HCT116 (cell line): ENCODE measurements at regions not wholly inside any gene's neighbourhood (a gene's known extent, or its start where the extent isn't known, plus 50 kb on each side); places are given as distances from the start of the nearest gene placed in this dataset.

ENCODE experiments used
- ATAC-seq: fragments of 200-7000 bp; cut with Tn5 transposase; 2 replicates; pipeline ENCODE4 v1.9.1; 2020; ENCODE audit warnings: mild to moderate bottlenecking, moderate library complexity
- BruUV-seq: library from RNA; stranded (reverse); fragments of 400-500 nt; replicated peaks from 2 replicates; lab custom pipeline; 2021; lab: Mats Ljungman, UMichigan
- CTCF ChIA-PET: fragments of 300-600 bp; sonication (Branson Sonifier 250); formaldehyde crosslinking; loops from one replicate; lab custom pipeline; 2021; ENCODE audit warnings: antibody characterized with exemption; lab: Charles Lee
- POLR2A ChIA-PET: fragments of 300-600, 350-600 bp; sonication (Branson Sonifier 250); formaldehyde crosslinking; loops from one replicate; lab custom pipeline; 2021; ENCODE audit warnings: antibody characterized with exemption; lab: Charles Lee
- RAD21 ChIA-PET, 2 experiments: fragments of 300-600 bp; sonication (Branson Sonifier 250); formaldehyde crosslinking; loops; one replicate each; lab custom pipeline; 2023; ENCODE audit warnings: low total read pairs in 2 of 2; ENCODE audit not compliant: uncharacterized antibody in 2 of 2, unreplicated experiment in 2 of 2, low non-redundant PET in 1 of 2; lab: Charles Lee
- DNase-seq: peaks from one replicate; pipeline ENCODE4 v3.0.0-alpha.2; 2010; ENCODE audit warnings: low read depth, low spot score
- H2AFZ ChIP-seq: fragments of 200-600 bp; shearing (Covaris generic), sonication (generic); 2 replicates; pipeline ENCODE4 v1.6.1; 2017; ENCODE audit warnings: low read depth, mixed run types, mixed read lengths, antibody characterized with exemption, low read length; ENCODE audit not compliant: poor library complexity, severe bottlenecking
- H3K27ac ChIP-seq: 2 replicates; pipeline ENCODE4 v1.5.1; 2012; ENCODE audit warnings: low read depth, low read length
- H3K27me3 ChIP-seq: fragments of 200-600 bp; sonication (generic); 2 replicates; pipeline ENCODE4 v1.6.1; 2016; ENCODE audit warnings: mixed run types, low read length, mixed read lengths; ENCODE audit not compliant: insufficient read depth
- H3K36me3 ChIP-seq, 2 experiments: fragments of 200-500 bp in 1 of 2; fragments of 200-600 bp in 1 of 2; sonication (Bioruptor generic) in 1 of 2; sonication (generic) in 1 of 2; 2 replicates each; pipeline versions ENCODE4 v1.5.1 to v1.6.1; 2014 to 2016; ENCODE audit warnings: low read length in 2 of 2, inconsistent platforms in 1 of 2, mixed read lengths in 1 of 2, mixed run types in 1 of 2; ENCODE audit not compliant: insufficient read depth in 2 of 2, control insufficient read depth in 1 of 2
- H3K4me1 ChIP-seq, 2 experiments: fragments of 200-600 bp in 1 of 2; sonication (generic) in 1 of 2; 2 replicates each; pipeline versions ENCODE4 v1.5.1 to v1.6.1; 2012 to 2017; ENCODE audit warnings: low read length in 2 of 2, inconsistent platforms in 1 of 2, mild to moderate bottlenecking in 1 of 2, mixed read lengths in 1 of 2, mixed run types in 1 of 2, moderate library complexity in 1 of 2; ENCODE audit not compliant: insufficient read depth in 2 of 2, control insufficient read depth in 1 of 2
- H3K4me2 ChIP-seq: fragments of 200-600 bp; sonication (generic); 2 replicates; pipeline ENCODE4 v1.6.1; 2017; ENCODE audit warnings: mixed run types, low read length, mixed read lengths
- H3K4me3 ChIP-seq, 2 experiments: fragments of 200-600 bp in 1 of 2; sonication (generic) in 1 of 2; replicated peaks in 1 of 2; 2 replicates each; pipeline ENCODE4 v1.5.1; 2011 to 2016; ENCODE audit warnings: low read length in 2 of 2, control low read depth in 1 of 2, low read depth in 1 of 2, mild to moderate bottlenecking in 1 of 2, mixed read lengths in 1 of 2, mixed run types in 1 of 2
- H3K79me2 ChIP-seq: fragments of 200-600 bp; sonication (generic); 2 replicates; pipeline ENCODE4 v1.6.1; 2017; ENCODE audit warnings: mild to moderate bottlenecking, mixed run types, low read length, moderate library complexity, mixed read lengths; ENCODE audit not compliant: insufficient read depth
- H3K9ac ChIP-seq: fragments of 200-600 bp; sonication (generic); 2 replicates; pipeline ENCODE4 v1.6.1; 2016; ENCODE audit warnings: low read length, mixed read lengths
- H3K9me2 ChIP-seq: fragments of 200-600 bp; sonication (generic), shearing (Covaris generic); 2 replicates; pipeline ENCODE4 v1.6.1; 2017; ENCODE audit warnings: mixed run types, mild to moderate bottlenecking, moderate library complexity; ENCODE audit not compliant: insufficient read depth
- H3K9me3 ChIP-seq, 2 experiments: fragments of 200-500 bp in 1 of 2; fragments of 200-600 bp in 1 of 2; sonication (Bioruptor generic) in 1 of 2; sonication (generic) in 1 of 2; 2 replicates each; pipeline ENCODE4 v1.6.1; 2014 to 2017; ENCODE audit warnings: low read length in 2 of 2, mixed read lengths in 2 of 2, inconsistent platforms in 1 of 2, low read depth in 1 of 2, mild to moderate bottlenecking in 1 of 2, mixed run types in 1 of 2, moderate library complexity in 1 of 2; ENCODE audit not compliant: control insufficient read depth in 1 of 2, insufficient read depth in 1 of 2
- H4K20me1 ChIP-seq: fragments of 200-600 bp; sonication (generic), shearing (Covaris generic); 2 replicates; pipeline ENCODE4 v1.6.1; 2017; ENCODE audit warnings: mixed run types, mild to moderate bottlenecking, moderate library complexity; ENCODE audit not compliant: insufficient read depth
- CBX3 ChIP-seq: IDR thresholded peaks from 2 replicates; pipeline ENCODE4 v1.6.1; 2012; ENCODE audit warnings: low read depth
- CEBPB ChIP-seq: IDR thresholded peaks from 2 replicates; pipeline ENCODE4 v1.6.1; 2012; ENCODE audit warnings: low read depth
- EGR1 ChIP-seq: IDR thresholded peaks from 2 replicates; pipeline ENCODE4 v1.6.1; 2012; ENCODE audit warnings: low read depth
- ELF1 ChIP-seq: IDR thresholded peaks from 2 replicates; pipeline ENCODE4 v1.6.1; 2012; ENCODE audit warnings: low read depth, borderline replicate concordance
- FOSL1 ChIP-seq: IDR thresholded peaks from 2 replicates; pipeline ENCODE4 v1.6.1; 2012; ENCODE audit warnings: low read depth
- POLR2AphosphoS5 ChIP-seq: IDR thresholded peaks from 2 replicates; pipeline ENCODE4 v1.6.1; 2011; ENCODE audit warnings: mild to moderate bottlenecking, low read depth, low read length, moderate library complexity
- RAD21 ChIP-seq: IDR thresholded peaks from 2 replicates; pipeline ENCODE4 v1.6.1; 2012; ENCODE audit warnings: low read depth, mild to moderate bottlenecking
- SRF ChIP-seq: IDR thresholded peaks from 2 replicates; pipeline ENCODE4 v1.6.1; 2012; ENCODE audit warnings: low read depth
- YY1 ChIP-seq: IDR thresholded peaks from 2 replicates; pipeline ENCODE4 v1.6.1; 2011; ENCODE audit warnings: low read length, low read depth, moderate library complexity, mild to moderate bottlenecking; ENCODE audit not compliant: insufficient replicate concordance; ENCODE audit errors: extremely low read depth
- intact Hi-C: fragments of 100-400 bp; cut with micrococcal nuclease; formaldehyde crosslinking; loops from 2 replicates; pipeline ENCODE4 v1.10.0; 2022
- TF ChIP-seq, protein P1 (sequence below), 3 experiments: fragments of 200-600 bp in 1 of 3; sonication (generic) in 1 of 3; IDR thresholded peaks in 2 of 3; conservative IDR thresholded peaks in 1 of 3; 2 replicates each; pipeline ENCODE4 v1.5.1; 2012 to 2017; ENCODE audit warnings: low read depth in 2 of 3, low read length in 2 of 3, antibody characterized with exemption in 1 of 3, borderline replicate concordance in 1 of 3, control low read depth in 1 of 3, mild to moderate bottlenecking in 1 of 3, mixed read lengths in 1 of 3, mixed run types in 1 of 3, moderate library complexity in 1 of 3; ENCODE audit not compliant: insufficient read depth in 1 of 3
- TF ChIP-seq, protein P2 (sequence below): IDR thresholded peaks from 2 replicates; pipeline ENCODE4 v1.6.1; 2012; ENCODE audit warnings: low read depth
- TF ChIP-seq, protein P3 (sequence below): IDR thresholded peaks from 2 replicates; pipeline ENCODE4 v1.6.1; 2012

DNA sequence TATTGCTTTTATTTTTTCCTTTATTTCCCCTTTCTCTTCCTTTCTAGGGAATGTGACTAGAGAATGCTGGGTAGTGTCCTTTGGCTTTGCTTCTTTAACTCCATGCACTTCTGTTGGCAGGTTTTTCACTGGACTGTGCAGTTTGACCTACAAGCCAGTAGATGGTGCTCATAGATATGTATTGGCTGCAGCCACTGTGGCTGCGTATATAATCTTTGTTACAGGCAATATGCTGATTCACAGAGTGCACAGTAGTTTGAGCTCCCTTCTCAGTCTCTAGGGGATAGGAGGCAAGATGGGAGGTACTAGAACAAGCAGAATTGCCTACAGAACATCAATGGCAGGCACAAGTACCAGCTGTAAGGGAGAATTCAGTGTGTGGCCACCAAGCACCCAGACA lies 503.5 kb downstream of the LRFN5 start (continued):
- TF ChIP-seq, protein P1, sequence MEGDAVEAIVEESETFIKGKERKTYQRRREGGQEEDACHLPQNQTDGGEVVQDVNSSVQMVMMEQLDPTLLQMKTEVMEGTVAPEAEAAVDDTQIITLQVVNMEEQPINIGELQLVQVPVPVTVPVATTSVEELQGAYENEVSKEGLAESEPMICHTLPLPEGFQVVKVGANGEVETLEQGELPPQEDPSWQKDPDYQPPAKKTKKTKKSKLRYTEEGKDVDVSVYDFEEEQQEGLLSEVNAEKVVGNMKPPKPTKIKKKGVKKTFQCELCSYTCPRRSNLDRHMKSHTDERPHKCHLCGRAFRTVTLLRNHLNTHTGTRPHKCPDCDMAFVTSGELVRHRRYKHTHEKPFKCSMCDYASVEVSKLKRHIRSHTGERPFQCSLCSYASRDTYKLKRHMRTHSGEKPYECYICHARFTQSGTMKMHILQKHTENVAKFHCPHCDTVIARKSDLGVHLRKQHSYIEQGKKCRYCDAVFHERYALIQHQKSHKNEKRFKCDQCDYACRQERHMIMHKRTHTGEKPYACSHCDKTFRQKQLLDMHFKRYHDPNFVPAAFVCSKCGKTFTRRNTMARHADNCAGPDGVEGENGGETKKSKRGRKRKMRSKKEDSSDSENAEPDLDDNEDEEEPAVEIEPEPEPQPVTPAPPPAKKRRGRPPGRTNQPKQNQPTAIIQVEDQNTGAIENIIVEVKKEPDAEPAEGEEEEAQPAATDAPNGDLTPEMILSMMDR (IDR thresholded peaks at IDR 0.05 in 2 of 3, conservative IDR thresholded peaks at IDR 0.05 in 1 of 3; ENCODE audit: borderline replicate concordance in 1 of 3, insufficient read depth in 1 of 3, low read depth in 2 of 3, low read length in 2 of 3), result peak; percentile 6 to 57 (median 47); a peak in 3 of 6 replicates
- TF ChIP-seq FOSL1, result no peak
- TF ChIP-seq, protein P2, sequence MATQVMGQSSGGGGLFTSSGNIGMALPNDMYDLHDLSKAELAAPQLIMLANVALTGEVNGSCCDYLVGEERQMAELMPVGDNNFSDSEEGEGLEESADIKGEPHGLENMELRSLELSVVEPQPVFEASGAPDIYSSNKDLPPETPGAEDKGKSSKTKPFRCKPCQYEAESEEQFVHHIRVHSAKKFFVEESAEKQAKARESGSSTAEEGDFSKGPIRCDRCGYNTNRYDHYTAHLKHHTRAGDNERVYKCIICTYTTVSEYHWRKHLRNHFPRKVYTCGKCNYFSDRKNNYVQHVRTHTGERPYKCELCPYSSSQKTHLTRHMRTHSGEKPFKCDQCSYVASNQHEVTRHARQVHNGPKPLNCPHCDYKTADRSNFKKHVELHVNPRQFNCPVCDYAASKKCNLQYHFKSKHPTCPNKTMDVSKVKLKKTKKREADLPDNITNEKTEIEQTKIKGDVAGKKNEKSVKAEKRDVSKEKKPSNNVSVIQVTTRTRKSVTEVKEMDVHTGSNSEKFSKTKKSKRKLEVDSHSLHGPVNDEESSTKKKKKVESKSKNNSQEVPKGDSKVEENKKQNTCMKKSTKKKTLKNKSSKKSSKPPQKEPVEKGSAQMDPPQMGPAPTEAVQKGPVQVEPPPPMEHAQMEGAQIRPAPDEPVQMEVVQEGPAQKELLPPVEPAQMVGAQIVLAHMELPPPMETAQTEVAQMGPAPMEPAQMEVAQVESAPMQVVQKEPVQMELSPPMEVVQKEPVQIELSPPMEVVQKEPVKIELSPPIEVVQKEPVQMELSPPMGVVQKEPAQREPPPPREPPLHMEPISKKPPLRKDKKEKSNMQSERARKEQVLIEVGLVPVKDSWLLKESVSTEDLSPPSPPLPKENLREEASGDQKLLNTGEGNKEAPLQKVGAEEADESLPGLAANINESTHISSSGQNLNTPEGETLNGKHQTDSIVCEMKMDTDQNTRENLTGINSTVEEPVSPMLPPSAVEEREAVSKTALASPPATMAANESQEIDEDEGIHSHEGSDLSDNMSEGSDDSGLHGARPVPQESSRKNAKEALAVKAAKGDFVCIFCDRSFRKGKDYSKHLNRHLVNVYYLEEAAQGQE, result no peak
- TF ChIP-seq RAD21, result peak; percentile 51
- TF ChIP-seq CBX3, result no peak

GRCh38 chr14:42095155-42095554 lies 488.5 kb downstream of the LRFN5 start:
- intact Hi-C loops, result no loop called here
- ChIA-PET CTCF (no interaction called here), RAD21 (no interaction called here), POLR2A (no interaction called here)
- Histone ChIP-seq H3K9ac (no peak overlapping the region), H3K9me2 (no peaks in the 10 kb centered on the region), H3K4me2 (no peak overlapping the region), H3K9me3 (peaks cover 0 to 3% of the 10 kb centered on the region in 2 experiments; a peak in 1 of 4 replicates), H3K27ac (no peak overlapping the region), H3K27me3 (no peaks in the 10 kb centered on the region), H3K36me3 (no peaks in the 10 kb centered on the region), H2AFZ (no peak overlapping the region), H3K79me2 (no peaks in the 10 kb centered on the region), H4K20me1 (no peaks in the 10 kb centered on the region), H3K4me3 (no peak overlapping the region), H3K4me1 (no peaks in the 10 kb centered on the region)
- ATAC-seq, result no peak
- no TSS peak for BruUV-seq
- DNase-seq, result no peak
- no peak for TF ChIP-seq SRF
- no peak for TF ChIP-seq CEBPB
- TF ChIP-seq ELF1, result no peak
- no peak for TF ChIP-seq POLR2AphosphoS5
- TF ChIP-seq YY1, result no peak
- TF ChIP-seq EGR1, result no peak
- TF ChIP-seq, protein P3, sequence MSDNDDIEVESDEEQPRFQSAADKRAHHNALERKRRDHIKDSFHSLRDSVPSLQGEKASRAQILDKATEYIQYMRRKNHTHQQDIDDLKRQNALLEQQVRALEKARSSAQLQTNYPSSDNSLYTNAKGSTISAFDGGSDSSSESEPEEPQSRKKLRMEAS, result no peak
